Stomach (tissue), 8 donors: ENCODE measurements at regions not wholly inside any gene's neighbourhood (a gene's known extent, or its start where the extent isn't known, plus 50 kb on each side); places are given as distances from the start of the nearest gene placed in this dataset.

Source experiments
- DNase-seq, 2 donors: peaks; one replicate each; pipeline versions ENCODE4 v3.0.0 to v3.0.0-alpha.2; 2013 to 2019
- H3K27ac ChIP-seq, 5 donors: fragments of 200-600 bp in 4 of 5; sonication (generic) in 4 of 5; one replicate each; pipeline ENCODE4 v1.5.1; 2013 to 2019; ENCODE audit warnings: mild to moderate bottlenecking in 1 of 5, moderate library complexity in 1 of 5
- H3K27me3 ChIP-seq, 3 donors: fragments of 200-600 bp; sonication (generic); one replicate each; pipeline ENCODE4 v1.5.1; 2017 to 2019; ENCODE audit warnings: mixed run types in 1 of 3
- H3K36me3 ChIP-seq, 4 donors: fragments of 200-600 bp; sonication (generic); 1 replicate in 3 of 4; 2 replicates in 1 of 4; pipeline ENCODE4 v1.5.1; 2016 to 2019
- H3K4me1 ChIP-seq, 4 donors: fragments of 200-600 bp; sonication (generic); one replicate each; pipeline ENCODE4 v1.5.1; 2016 to 2019
- H3K4me3 ChIP-seq, 4 donors: fragments of 200-600 bp; sonication (generic) in 3 of 4; one replicate each; pipeline ENCODE4 v1.5.1; 2016 to 2019; ENCODE audit warnings: mild to moderate bottlenecking in 1 of 4
- H3K9me3 ChIP-seq, 4 donors: fragments of 200-600 bp; sonication (generic); one replicate each; pipeline ENCODE4 v1.5.1; 2016 to 2019
- EP300 ChIP-seq: sonication (generic); formaldehyde crosslinking; IDR thresholded peaks from one replicate; pipeline ENCODE4 v1.6.1; 2017; ENCODE audit warnings: antibody characterized with exemption
- POLR2A ChIP-seq, 4 donors: fragments of 450-650 bp; IDR thresholded peaks; one replicate each; pipeline ENCODE4 v1.6.1; 2016; ENCODE audit warnings: antibody characterized with exemption in 4 of 4, control low read depth in 2 of 4, mild to moderate bottlenecking in 1 of 4, moderate library complexity in 1 of 4
- POLR2AphosphoS5 ChIP-seq, 3 donors: sonication (generic); formaldehyde crosslinking; IDR thresholded peaks; one replicate each; pipeline ENCODE4 v1.6.1; 2016; ENCODE audit warnings: antibody characterized with exemption in 3 of 3
- WGBS, 5 donors: extraction: QIAGEN DNeasy Blood & Tissue Kit in 3 of 5; methylation state at CpG; one replicate each; pipeline versions ENCODE4 v1.1.5 to v1.1.7; 2013 to 2018; 5-methylcytosine and 5-hydroxymethylcytosine counted together
- intact Hi-C: fragments of 100-400 bp; cut with DNase I; formaldehyde crosslinking; loops from one replicate; pipeline ENCODE4 v1.15.1; 2023; ENCODE audit warnings: low total_unique reads
- TF ChIP-seq, protein P1 (sequence below), 7 experiments: fragments of 450-650 bp in 4 of 7; fragments of 200-600 bp in 3 of 7; sonication (generic) in 3 of 7; IDR thresholded peaks; one replicate each; pipeline ENCODE4 v1.5.1; 2016 to 2019; ENCODE audit warnings: antibody characterized with exemption in 7 of 7, control low read depth in 2 of 7, mild to moderate bottlenecking in 1 of 7
- donor health status: healthy with polysubstance abuse.
- donor health status: Bipolar disorder and iron deficiency.
- donor health status: healthy.

DNA sequence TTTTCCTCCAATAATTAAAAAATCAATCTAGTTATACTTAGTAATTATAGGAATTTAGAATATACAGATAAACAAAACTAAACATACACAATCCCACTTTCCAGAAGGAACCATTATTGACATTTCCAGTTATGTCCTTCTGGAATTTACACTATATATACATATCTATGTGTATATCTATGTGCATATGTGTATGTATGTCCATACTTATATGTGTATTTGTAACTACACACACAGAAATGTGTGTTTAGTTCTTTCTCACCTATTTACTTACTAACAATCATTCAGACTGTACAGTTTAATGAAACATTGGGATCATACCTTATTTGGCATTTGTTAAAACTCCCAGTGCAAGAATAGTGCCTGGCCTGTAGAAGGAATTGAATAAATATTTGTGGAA, 126.4 kb downstream of the FHIP1A start:
- peaks cover 0 to under 1% (median 0%) of the 10 kb centered on the region in 4 donors for H3K4me1 ChIP-seq
- H3K27ac ChIP-seq, result no peak overlapping the region
- TF ChIP-seq, protein P1, sequence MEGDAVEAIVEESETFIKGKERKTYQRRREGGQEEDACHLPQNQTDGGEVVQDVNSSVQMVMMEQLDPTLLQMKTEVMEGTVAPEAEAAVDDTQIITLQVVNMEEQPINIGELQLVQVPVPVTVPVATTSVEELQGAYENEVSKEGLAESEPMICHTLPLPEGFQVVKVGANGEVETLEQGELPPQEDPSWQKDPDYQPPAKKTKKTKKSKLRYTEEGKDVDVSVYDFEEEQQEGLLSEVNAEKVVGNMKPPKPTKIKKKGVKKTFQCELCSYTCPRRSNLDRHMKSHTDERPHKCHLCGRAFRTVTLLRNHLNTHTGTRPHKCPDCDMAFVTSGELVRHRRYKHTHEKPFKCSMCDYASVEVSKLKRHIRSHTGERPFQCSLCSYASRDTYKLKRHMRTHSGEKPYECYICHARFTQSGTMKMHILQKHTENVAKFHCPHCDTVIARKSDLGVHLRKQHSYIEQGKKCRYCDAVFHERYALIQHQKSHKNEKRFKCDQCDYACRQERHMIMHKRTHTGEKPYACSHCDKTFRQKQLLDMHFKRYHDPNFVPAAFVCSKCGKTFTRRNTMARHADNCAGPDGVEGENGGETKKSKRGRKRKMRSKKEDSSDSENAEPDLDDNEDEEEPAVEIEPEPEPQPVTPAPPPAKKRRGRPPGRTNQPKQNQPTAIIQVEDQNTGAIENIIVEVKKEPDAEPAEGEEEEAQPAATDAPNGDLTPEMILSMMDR (IDR thresholded peaks at IDR 0.05), result no peak
- no peak for TF ChIP-seq POLR2A (IDR thresholded peaks at IDR 0.05)
- TF ChIP-seq EP300, result no peak
- no peak for TF ChIP-seq POLR2AphosphoS5 (IDR thresholded peaks at IDR 0.05)
- DNase-seq, result no peak
- H3K36me3 ChIP-seq, result no peaks in the 10 kb centered on the region
- no peaks in the 10 kb centered on the region for H3K27me3 ChIP-seq
- H3K9me3 ChIP-seq, result no peaks in the 10 kb centered on the region
- intact Hi-C loops, result no loop called here
- no peak overlapping the region for H3K4me3 ChIP-seq

GRCh38 chr4:151537687-151538086, 128.7 kb downstream of the FHIP1A start:
- Histone ChIP-seq H3K27me3 (no peaks in the 10 kb centered on the region), H3K4me1 (peaks cover 0 to 16% (median 8%) of the 10 kb centered on the region in 4 donors), H3K9me3 (no peaks in the 10 kb centered on the region), H3K36me3 (no peaks in the 10 kb centered on the region), H3K27ac (no peak overlapping the region), H3K4me3 (no peak overlapping the region)
- intact Hi-C loops, result no loop called here
- TF ChIP-seq EP300 (no peak), POLR2AphosphoS5 (IDR thresholded peaks at IDR 0.05) (no peak), POLR2A (IDR thresholded peaks at IDR 0.05) (no peak)
- TF ChIP-seq, protein P1 (IDR thresholded peaks at IDR 0.05), result no peak
- DNase-seq, result peak in 1 of 2 donors; percentile 12

DNA sequence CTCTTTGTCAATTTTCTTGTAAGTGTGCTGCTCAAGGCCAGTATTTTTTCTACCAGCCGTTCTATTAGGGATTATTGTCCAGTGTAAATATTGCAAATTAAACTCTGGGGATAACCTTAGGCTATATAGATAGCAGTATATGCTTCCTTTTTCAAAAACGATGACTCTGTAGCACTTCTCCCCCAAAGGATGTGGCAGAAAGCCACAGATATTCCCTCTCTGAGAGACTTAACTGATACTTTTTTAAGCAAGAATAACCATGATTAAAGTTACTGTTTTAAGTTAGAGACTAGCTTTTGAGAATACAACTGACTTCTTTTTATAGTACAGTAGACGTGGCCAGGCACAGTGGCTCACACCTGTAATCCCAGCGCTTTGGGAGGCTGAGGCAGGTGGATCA, 130.0 kb downstream of the FHIP1A start:
- intact Hi-C loops, result no loop called here
- no peak for TF ChIP-seq POLR2AphosphoS5 (IDR thresholded peaks at IDR 0.05)
- TF ChIP-seq, protein P1 (IDR thresholded peaks at IDR 0.05), result no peak
- TF ChIP-seq EP300, result no peak
- no peak for TF ChIP-seq POLR2A (IDR thresholded peaks at IDR 0.05)
- no peaks in the 10 kb centered on the region for H3K27me3 ChIP-seq
- no peak overlapping the region for H3K4me3 ChIP-seq
- 55 to 67% (median 61%) methylated on average over 4 of the region's 4 CpGs for WGBS, 5 donors
- H3K4me1 ChIP-seq, result peaks cover 0 to 16% (median 8%) of the 10 kb centered on the region in 4 donors
- no peaks in the 10 kb centered on the region for H3K36me3 ChIP-seq
- DNase-seq, result no peak
- no peaks in the 10 kb centered on the region for H3K9me3 ChIP-seq
- H3K27ac ChIP-seq, result no peak overlapping the region

GRCh38 chr4:151540728-151541388, 131.9 kb downstream of the FHIP1A start:
- no peaks in the 10 kb centered on the region for H3K9me3 ChIP-seq
- TF ChIP-seq POLR2A (IDR thresholded peaks at IDR 0.05) (no peak), POLR2AphosphoS5 (IDR thresholded peaks at IDR 0.05) (peak in 1 of 3 donors; percentile 14)
- H3K27ac ChIP-seq, result peak overlapping the region in 2 of 5 donors; percentile 25 to 36
- H3K36me3 ChIP-seq, result no peaks in the 10 kb centered on the region
- H3K4me1 ChIP-seq, result peaks cover 0 to 16% (median 8%) of the 10 kb centered on the region in 4 donors
- peak in 1 of 2 donors; percentile 54 for DNase-seq
- 22 to 33% (median 30%) methylated on average over 3 of the region's 3 CpGs for WGBS, 5 donors
- intact Hi-C loops, result no loop called here
- no peak overlapping the region for H3K4me3 ChIP-seq
- H3K27me3 ChIP-seq, result no peaks in the 10 kb centered on the region

- WGBS, 5 donors, result 15 to 36% (median 23%) methylated on average over 6 of the region's 6 CpGs
Measured at GRCh38 chr4:151541389-151542071, 132.6 kb downstream of the FHIP1A start.

More at GRCh38 chr4:151541389-151542071, 132.6 kb downstream of the FHIP1A start:
- peak overlapping the region in 3 of 5 donors; percentile 25 to 38 (median 36) for H3K27ac ChIP-seq
- peak in 1 of 2 donors; percentile 37 for DNase-seq
- H3K36me3 ChIP-seq, result no peaks in the 10 kb centered on the region
- H3K9me3 ChIP-seq, result no peaks in the 10 kb centered on the region
- H3K4me1 ChIP-seq, result peaks cover 0 to 16% (median 8%) of the 10 kb centered on the region in 4 donors
- intact Hi-C loops, result no loop called here
- no peak for TF ChIP-seq EP300
- TF ChIP-seq POLR2AphosphoS5 (IDR thresholded peaks at IDR 0.05), result peak in 1 of 3 donors; percentile 28
- no peaks in the 10 kb centered on the region for H3K27me3 ChIP-seq
- no peak overlapping the region for H3K4me3 ChIP-seq
